Hematopoietic multipotent progenitor cell treated with erythropoietin and hydrocortisone succinate and interleukin-3 and kit ligand, for 4 days (in vitro differentiated cells): ENCODE measurements at regions not wholly inside any gene's neighbourhood (a gene's known extent, or its start where the extent isn't known, plus 50 kb on each side); places are given as distances from the start of the nearest gene placed in this dataset.
"Not testable (repeated sequence)": the region's sequence is repeated elsewhere in the genome, so short reads cannot be mapped to it uniquely, and the experiment has no call there.

Source experiments
- DNase-seq: peaks from one replicate; pipeline ENCODE4 v3.0.0-alpha.2; 2015

- peak; percentile 13 for DNase-seq
Observed at GRCh38 chr3:194950906-194951628, 265.4 kb downstream of the FAM43A start.

DNA sequence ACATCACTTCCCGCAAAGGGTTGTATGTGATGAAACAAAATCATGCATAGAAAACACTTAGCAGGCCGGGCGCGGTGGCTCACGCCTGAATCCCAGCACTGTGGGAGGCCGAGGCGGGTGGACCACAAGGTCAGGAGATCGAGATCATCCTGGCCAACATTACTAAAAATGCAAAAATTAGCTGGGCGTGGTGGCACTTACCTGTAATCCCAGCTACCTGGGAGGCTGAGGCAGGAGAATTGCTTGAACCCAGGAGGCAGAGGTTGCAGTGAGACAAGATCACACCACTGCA is 265.9 kb downstream of the FAM43A start:
- peak; percentile 33 for DNase-seq

DNA sequence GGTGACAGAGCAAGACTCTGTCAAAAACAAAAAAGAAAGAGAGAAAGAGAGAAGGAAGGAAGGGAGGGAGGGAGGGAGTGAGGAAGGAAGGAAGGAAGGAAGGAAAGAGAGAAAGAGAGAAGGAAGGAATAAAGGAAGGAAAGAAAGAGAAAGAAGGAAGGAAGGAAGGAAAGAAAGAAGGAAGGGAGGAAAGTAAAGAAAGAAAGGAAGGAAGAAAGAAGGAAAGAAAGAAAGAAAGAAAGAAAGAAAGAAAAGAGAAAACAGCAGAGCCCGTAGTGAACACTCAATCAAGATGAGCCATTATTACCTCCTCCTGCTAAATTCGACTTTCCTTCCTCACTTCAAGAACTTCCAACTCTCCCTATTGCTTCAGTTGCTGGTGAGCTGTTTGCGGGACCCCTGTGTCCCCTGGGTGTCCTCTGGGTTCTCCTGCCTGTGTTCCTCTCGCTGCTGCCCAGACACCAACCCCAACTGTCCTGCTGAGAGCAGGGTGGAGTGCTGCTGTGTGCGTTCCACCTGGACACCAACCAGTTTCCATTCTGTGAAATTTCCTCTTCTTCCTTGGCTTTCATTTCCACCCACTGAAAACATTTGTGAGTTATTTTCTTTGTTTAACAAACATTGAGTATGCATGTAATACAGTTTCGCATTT is 266.4 kb downstream of the FAM43A start:
- DNase-seq, result no peak

GRCh38 chr3:194952841-194953241 is 267.2 kb downstream of the FAM43A start:
- peak; percentile 88 for DNase-seq

DNA sequence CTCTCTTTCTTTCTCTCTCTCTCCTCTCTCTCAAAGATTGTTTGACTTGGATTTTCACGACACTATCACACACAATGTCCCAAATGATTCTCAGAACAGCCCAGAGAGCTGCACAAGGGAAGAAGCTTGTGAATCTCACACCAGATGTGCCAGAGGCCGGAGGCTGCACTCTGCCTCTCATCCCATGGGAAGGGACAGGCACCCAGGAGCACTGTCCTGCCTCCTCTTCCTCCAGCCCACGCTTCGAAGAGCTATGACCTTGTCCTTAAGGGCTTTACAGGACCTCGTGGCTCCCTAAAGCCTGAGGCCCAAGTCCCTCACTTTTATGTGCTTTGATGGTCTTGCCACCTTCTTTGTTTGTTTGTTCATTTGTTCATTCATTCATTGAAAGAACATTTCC is 267.6 kb downstream of the FAM43A start:
- no peak for DNase-seq

- no peak for DNase-seq
Observed at GRCh38 chr3:194955546-194955945, 269.9 kb downstream of the FAM43A start.

GRCh38 chr3:194955979-194956696 is 270.5 kb downstream of the FAM43A start:
- no peak for DNase-seq

DNA sequence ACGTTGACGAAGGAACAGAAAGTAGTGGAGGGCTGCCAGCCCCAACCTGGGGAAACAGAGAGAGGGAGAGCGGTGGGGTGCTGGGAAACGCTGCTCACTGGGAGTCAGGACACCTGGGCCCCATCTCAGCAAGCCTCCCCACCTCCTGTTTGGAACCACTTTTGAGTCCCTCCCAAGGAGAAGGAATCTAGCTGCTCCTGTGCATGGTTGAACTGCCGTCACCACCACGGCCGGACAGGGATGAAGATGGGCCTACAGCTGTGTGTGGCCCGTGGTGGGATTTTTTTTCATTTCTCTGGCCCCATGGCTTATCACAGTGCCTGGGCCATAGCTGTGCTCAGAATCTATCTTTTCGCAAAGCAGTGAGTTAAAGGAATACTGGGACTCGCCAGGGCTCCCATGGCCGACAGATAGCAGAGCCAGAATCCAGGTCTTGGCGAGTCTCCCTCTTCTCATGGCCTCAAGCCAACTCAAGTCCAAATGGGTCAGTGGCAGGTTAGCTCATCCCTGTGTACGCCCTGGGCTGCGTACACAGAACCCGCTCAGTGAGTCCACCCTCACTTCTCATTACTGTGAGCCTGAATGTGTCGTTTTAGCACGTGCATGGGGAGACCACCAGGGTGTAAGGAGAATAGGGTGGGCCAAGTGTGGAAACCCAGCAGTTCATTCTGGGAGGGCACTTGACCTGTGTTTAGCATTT is 271.2 kb downstream of the FAM43A start:
- no peak for DNase-seq

- DNase-seq, result no peak
Observed at GRCh38 chr3:194957743-194958240, 272.1 kb downstream of the FAM43A start.

DNA sequence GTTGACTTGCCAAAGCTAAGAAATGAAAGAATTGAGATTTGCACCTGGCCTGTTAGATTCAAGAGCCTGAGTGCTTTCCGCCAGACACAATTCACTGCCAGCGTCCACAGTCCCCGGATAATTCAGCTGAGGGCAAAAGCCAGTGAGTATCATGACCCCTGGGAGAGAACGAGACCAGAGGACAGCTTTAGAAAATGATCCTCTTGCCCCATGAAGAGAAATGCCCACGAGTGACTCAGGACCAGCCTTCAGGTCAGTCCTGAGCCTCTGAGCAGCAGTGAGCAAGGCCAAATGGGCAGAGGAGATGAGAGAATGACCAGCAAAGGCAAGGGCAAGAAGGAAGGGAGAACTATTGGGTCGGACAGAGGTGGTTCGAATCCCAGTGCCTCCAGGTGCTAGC is 273.5 kb downstream of the FAM43A start:
- no peak for DNase-seq

DNA sequence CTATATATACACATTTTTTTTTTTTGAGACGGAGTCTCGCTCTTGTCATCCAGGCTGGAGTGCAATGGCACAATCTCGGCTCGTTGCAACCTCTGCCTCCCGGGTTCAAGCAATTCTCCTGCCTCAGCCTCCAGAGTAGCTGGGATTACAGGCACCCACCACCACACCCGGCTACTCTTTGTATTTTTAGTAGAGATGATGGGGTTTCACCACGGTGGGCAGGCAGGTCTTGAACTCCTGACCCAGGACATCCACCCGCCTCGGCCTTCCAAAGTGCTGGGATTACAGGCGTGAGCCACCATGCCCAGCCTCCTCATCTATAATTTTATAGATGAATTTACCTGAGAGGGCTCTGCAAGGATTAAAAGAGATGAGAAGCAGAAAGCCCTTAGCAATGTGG is 274.0 kb downstream of the FAM43A start:
- DNase-seq, result not testable (repeated sequence)

DNA sequence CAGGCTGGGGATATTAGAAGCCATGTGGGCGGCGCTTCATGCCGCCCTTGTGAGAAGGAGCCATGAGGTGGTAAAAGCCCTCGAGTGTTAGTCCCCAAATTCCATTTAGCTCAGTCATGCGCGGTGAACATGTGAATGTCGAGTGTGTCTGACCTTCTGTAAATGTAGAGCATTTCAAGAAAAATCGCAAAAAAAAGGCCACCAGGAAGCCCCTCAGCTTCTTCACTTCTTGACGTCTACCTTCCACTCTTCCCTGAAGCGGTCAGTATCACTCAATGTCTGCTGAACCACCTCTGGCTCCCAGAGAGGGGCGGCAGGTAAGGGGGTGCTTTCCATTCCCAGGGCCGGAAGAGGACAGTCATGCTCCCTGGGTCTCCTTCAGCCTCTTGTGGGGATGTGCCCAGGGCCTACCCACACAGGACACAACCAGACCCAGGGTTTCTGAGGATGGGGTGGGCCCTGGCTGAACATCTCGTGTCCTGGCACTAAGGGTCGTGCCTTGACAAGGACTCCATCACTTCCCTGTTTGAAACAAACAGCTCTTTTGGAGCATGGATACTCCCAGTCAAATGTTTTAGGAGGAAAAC is 274.9 kb downstream of the FAM43A start:
- DNase-seq, result no peak

DNA sequence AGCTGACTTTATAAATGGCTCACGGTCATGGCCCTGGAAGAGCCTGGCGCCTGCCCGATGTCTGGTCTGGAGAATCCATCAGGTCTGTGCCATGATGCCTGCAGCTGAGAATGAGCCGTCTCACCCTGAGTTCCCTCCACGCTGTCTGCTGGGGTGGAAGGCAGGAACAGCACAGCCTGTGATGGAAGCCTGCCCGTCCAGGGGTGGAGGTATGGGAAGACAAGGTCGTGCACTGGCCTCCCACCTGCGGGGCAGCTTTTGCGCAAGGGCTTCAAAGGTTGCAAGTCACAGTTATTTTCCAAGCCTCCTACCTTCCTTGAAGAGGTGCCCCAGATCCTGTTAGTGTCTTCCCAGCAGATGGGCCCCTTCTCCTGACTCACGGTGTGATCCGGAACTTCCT is 275.5 kb downstream of the FAM43A start:
- no peak for DNase-seq

GRCh38 chr3:194961571-194961970 is 275.9 kb downstream of the FAM43A start:
- no peak for DNase-seq

DNA sequence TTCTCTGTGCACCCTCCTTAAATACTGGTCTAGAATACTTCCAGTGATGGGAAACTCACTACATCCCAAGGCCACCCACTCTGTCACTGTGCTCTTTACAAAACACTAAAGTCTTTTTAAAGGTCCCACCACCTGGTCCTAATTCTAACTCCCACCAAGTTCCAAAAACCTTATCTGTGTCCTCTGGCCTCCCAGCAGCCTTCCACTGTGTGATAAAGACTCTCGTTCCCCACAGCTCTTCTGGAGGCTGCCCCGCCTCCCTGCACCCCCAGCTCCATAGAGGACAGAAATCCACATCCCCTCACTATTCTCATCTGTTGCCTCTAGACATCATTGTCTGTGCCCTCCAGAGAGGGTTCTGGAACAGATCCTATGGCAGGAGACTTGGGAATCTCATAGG is 276.4 kb downstream of the FAM43A start:
- DNase-seq, result peak; percentile 51

- DNase-seq, result no peak
Observed at GRCh38 chr3:194964809-194965208, 279.1 kb downstream of the FAM43A start.

GRCh38 chr3:194967151-194968117 is 281.8 kb downstream of the FAM43A start:
- DNase-seq, result no peak

- DNase-seq, result no peak
Observed at GRCh38 chr3:194970066-194970465, 284.4 kb downstream of the FAM43A start.

DNA sequence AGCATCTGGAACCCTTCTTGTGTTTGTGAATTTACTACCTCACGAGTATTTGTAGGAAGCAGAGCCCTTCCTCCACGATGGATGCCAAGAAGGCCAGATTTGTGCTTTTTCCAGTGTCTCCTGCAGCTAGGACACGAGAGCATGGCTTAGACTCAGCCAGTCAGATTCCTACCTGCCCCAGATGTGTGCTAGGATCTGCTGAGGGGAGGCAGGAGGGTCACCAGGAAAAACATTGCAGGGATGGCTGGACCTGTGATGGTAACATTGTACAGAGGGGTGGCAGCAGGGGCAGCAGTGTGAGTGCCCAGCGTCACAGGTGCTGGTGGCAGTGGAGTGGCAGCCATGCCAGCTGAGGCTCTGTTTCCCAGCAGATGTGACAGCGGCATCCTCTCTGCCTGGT is 285.3 kb downstream of the FAM43A start:
- no peak for DNase-seq

DNA sequence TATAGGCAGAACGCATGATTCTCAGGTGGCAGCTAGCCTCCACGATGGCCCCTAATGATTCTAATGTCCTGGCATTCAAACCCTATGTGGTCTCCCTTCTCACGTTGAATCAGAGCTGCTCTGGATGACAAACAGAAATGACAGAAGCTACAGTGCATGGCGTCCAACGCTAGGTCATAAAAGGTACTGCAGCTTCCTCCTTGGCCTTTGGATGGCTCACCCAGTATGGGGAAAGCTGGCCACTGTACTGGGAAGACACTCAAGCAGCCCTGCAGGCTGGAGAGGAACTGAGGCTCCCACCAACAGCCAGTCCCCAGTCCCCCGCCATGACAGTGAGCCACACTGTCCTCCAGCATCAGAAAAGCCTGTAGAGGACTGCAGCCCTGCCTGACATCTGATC is 286.3 kb downstream of the FAM43A start:
- no peak for DNase-seq

DNA sequence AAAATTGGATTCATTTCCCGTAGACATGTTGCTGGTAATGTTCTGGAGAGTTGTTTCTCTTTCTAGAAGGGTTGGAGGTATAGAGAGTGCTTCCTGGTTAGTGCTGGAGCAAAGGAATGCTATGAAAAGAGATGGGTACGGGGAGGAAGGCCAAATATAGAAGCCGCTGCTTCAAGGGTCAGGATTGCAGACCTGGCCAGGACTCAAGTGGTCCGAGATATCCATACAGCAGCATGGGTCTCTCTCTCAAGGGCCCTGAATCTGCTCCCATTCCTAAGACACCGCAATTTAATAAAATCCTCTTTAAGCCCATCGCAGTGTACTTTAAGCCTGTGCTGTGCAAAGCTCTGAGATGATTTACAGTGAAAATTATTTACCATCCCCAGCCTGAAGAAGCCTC is 287.0 kb downstream of the FAM43A start:
- no peak for DNase-seq
